ENCODE measurements at regions not wholly inside any gene's neighbourhood (a gene's known extent, or its start where the extent isn't known, plus 50 kb on each side); places are given as distances from the start of the nearest gene placed in this dataset.

- no peaks in the 10 kb centered on the region for H3K27me3 Mint-ChIP-seq (ENCODE audit: unreplicated experiment)
- DNase-seq (ENCODE audit: extremely low spot score, unreplicated experiment) = no peak
- no peak overlapping the region for H3K27ac Mint-ChIP-seq (ENCODE audit: unreplicated experiment)
- no peak overlapping the region for H3K4me3 Mint-ChIP-seq (ENCODE audit: unreplicated experiment)
- TF ChIP-seq, protein P1, sequence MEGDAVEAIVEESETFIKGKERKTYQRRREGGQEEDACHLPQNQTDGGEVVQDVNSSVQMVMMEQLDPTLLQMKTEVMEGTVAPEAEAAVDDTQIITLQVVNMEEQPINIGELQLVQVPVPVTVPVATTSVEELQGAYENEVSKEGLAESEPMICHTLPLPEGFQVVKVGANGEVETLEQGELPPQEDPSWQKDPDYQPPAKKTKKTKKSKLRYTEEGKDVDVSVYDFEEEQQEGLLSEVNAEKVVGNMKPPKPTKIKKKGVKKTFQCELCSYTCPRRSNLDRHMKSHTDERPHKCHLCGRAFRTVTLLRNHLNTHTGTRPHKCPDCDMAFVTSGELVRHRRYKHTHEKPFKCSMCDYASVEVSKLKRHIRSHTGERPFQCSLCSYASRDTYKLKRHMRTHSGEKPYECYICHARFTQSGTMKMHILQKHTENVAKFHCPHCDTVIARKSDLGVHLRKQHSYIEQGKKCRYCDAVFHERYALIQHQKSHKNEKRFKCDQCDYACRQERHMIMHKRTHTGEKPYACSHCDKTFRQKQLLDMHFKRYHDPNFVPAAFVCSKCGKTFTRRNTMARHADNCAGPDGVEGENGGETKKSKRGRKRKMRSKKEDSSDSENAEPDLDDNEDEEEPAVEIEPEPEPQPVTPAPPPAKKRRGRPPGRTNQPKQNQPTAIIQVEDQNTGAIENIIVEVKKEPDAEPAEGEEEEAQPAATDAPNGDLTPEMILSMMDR (IDR thresholded peaks at IDR 0.05) = no peak
- peaks cover 30% of the 10 kb centered on the region for H3K4me1 Mint-ChIP-seq (ENCODE audit: unreplicated experiment)
- no peaks in the 10 kb centered on the region for H3K36me3 Mint-ChIP-seq (ENCODE audit: unreplicated experiment)
- peaks cover 3% of the 10 kb centered on the region for H3K9me3 Mint-ChIP-seq (ENCODE audit: unreplicated experiment)
These were observed 186.2 kb downstream of the CD47 start for GRCh38 chr3:107904536-107905066.

DNA sequence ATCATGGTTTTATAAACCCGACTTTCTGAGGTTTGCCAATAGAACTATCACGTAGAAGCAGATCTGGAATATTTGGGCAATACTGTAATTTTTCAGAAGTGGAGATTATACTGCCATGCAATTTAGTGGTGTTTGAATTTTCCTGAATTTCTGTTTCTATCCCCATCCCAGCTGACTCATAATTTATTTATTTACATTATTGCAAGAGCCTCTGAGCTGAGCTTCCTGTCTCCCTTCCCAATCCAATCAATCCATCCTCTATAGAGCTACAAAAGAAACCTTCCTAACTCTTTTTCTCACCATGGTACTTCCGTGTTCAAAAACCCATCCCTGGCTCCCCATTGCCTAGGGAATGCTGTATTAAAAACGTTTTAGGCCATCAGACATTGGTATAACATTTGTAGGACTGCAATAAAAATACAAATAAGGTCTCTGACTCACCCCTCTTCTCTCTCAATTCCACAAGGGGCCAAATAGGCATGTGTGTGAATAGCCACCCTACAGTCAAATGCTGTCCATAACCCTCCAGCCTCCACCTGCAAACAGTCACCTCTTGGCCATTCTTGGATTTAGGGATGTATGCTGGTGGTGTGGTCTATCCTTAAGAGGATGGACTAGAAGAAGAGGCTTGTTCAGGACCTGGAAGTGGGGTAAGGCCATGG is 190.7 kb downstream of the CD47 start:
- Mint-ChIP-seq H3K27me3 (ENCODE audit: unreplicated experiment) (peaks cover 7% of the 10 kb centered on the region), H3K27ac (ENCODE audit: unreplicated experiment) (no peak overlapping the region), H3K4me1 (ENCODE audit: unreplicated experiment) (peaks cover 20% of the 10 kb centered on the region), H3K9me3 (ENCODE audit: unreplicated experiment) (peaks cover 3% of the 10 kb centered on the region), H3K4me3 (ENCODE audit: unreplicated experiment) (no peak overlapping the region), H3K36me3 (ENCODE audit: unreplicated experiment) (no peaks in the 10 kb centered on the region)
- DNase-seq (ENCODE audit: extremely low spot score, unreplicated experiment) = no peak
- TF ChIP-seq, protein P1 (IDR thresholded peaks at IDR 0.05) = no peak

GRCh38 chr3:107897471-107898061 is 193.3 kb downstream of the CD47 start:
- Mint-ChIP-seq H3K9me3 (ENCODE audit: unreplicated experiment) (peaks cover 3% of the 10 kb centered on the region), H3K27me3 (ENCODE audit: unreplicated experiment) (peaks cover 7% of the 10 kb centered on the region)

DNA sequence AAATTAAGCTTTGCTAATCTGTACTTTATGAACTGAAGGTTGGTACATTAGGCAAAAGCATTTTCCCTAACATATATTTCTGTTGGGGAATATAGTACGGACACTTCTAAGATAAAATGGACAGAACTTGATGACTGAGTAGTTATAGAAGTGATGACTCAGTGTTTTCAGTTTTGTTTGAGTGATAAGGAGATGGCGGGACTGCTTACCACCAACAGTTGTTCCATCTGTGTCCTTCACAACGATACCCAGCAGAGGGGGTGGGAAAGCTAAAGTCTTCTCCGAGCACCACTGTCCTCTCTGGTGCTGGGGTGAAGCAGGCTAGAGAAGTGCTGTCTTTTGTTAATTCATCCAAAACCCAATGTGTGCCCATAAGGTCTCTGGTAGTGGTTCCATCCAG is 195.8 kb downstream of the CD47 start:
- DNase-seq (ENCODE audit: extremely low spot score, unreplicated experiment) = no peak
- Mint-ChIP-seq H3K9me3 (ENCODE audit: unreplicated experiment) (no peaks in the 10 kb centered on the region), H3K4me1 (ENCODE audit: unreplicated experiment) (peaks cover 9% of the 10 kb centered on the region), H3K36me3 (ENCODE audit: unreplicated experiment) (no peaks in the 10 kb centered on the region), H3K27ac (ENCODE audit: unreplicated experiment) (no peak overlapping the region), H3K4me3 (ENCODE audit: unreplicated experiment) (no peak overlapping the region), H3K27me3 (ENCODE audit: unreplicated experiment) (peaks cover 7% of the 10 kb centered on the region)
- TF ChIP-seq, protein P1 (IDR thresholded peaks at IDR 0.05) = no peak

More at GRCh38 chr3:107897471-107898061, 193.3 kb downstream of the CD47 start:
- TF ChIP-seq, protein P1 (IDR thresholded peaks at IDR 0.05) = no peak
- H3K4me1 Mint-ChIP-seq (ENCODE audit: unreplicated experiment) = peaks cover 11% of the 10 kb centered on the region
- peak overlapping the region; percentile 42 for H3K27ac Mint-ChIP-seq (ENCODE audit: unreplicated experiment)
- H3K36me3 Mint-ChIP-seq (ENCODE audit: unreplicated experiment) = no peaks in the 10 kb centered on the region
- no peak for DNase-seq (ENCODE audit: extremely low spot score, unreplicated experiment)
- H3K4me3 Mint-ChIP-seq (ENCODE audit: unreplicated experiment) = no peak overlapping the region

DNA sequence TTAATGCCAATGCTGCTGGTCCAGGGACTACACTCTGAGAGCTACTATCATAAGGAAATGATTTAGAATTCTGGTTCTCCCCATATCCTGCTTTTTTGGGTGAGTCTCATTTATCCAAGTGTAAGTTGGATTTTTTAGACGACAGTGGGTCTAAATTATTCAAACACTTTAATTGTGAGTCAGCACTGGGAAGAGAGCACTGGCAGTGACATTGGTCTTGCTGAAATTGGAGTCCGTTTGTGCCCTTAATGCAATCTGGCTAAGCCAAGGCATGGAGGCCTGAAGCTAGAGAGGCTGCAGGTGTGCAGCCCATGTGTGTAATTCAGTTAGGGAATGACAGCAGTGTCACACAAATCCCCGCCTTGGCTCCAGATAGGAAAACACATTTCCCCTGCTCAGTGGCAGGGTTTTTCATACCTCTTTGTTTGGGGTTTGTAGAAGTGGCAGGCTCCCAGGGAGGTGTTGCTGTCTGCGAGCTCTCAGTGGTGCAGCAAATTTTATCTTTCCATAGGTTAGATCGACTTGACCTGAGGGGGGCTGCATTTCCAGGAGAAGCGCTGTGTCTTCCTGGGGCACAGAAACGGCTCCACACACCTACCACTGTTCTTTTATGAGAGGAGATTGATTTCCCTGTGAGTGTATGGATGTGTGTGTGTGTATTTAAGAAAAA is 197.7 kb downstream of the CD47 start:
- Mint-ChIP-seq H3K27me3 (ENCODE audit: unreplicated experiment) (peaks cover 7% of the 10 kb centered on the region), H3K9me3 (ENCODE audit: unreplicated experiment) (no peaks in the 10 kb centered on the region), H3K4me1 (ENCODE audit: unreplicated experiment) (peaks cover 7% of the 10 kb centered on the region), H3K27ac (ENCODE audit: unreplicated experiment) (no peak overlapping the region), H3K36me3 (ENCODE audit: unreplicated experiment) (no peaks in the 10 kb centered on the region), H3K4me3 (ENCODE audit: unreplicated experiment) (no peak overlapping the region)
- no peak for DNase-seq (ENCODE audit: extremely low spot score, unreplicated experiment)
- TF ChIP-seq, protein P1 (IDR thresholded peaks at IDR 0.05) = no peak

Data from osteocyte (in vitro differentiated cells).